IPS DF 4.7 (cell line): ENCODE measurements at regions not wholly inside any gene's neighbourhood (a gene's known extent, or its start where the extent isn't known, plus 50 kb on each side); places are given as distances from the start of the nearest gene placed in this dataset.
"Not testable (repeated sequence)": the region's sequence is repeated elsewhere in the genome, so short reads cannot be mapped to it uniquely, and the experiment has no call there.

Experiments
- DNase-seq: peaks from one replicate; pipeline ENCODE4 v3.0.0-alpha.2; 2013; ENCODE audit warnings: low spot score; ENCODE audit errors: extremely low read depth

GRCh38 chr5:162607879-162608278 lies 540.3 kb downstream of the GABRG2 start:
- no peak for DNase-seq

GRCh38 chr5:162621726-162622263 lies 554.2 kb downstream of the GABRG2 start:
- DNase-seq = not testable (repeated sequence)

GRCh38 chr5:162624110-162624509 lies 556.5 kb downstream of the GABRG2 start:
- DNase-seq = no peak

DNA sequence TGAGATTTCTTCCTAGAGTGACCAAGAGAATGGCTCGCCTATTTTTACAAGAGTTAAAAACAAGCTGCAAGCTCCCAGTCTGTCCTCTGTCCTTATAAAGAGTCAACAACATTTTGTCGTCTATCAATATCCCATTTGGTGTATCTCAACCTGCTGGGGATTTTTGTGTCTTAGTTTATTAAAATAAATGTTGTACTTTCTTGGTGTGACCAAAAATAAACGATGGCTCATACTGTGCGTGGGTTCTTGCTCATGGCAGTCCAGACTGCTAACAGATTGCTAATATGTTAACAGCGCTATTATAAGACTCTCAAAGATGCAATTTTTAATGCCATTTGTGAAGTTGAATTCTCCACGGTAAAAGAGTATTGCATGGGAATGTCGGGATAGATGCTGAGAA lies 569.9 kb downstream of the GABRG2 start:
- DNase-seq = no peak

- no peak for DNase-seq
Measured at GRCh38 chr5:162638849-162639248, 571.3 kb downstream of the GABRG2 start.

DNA sequence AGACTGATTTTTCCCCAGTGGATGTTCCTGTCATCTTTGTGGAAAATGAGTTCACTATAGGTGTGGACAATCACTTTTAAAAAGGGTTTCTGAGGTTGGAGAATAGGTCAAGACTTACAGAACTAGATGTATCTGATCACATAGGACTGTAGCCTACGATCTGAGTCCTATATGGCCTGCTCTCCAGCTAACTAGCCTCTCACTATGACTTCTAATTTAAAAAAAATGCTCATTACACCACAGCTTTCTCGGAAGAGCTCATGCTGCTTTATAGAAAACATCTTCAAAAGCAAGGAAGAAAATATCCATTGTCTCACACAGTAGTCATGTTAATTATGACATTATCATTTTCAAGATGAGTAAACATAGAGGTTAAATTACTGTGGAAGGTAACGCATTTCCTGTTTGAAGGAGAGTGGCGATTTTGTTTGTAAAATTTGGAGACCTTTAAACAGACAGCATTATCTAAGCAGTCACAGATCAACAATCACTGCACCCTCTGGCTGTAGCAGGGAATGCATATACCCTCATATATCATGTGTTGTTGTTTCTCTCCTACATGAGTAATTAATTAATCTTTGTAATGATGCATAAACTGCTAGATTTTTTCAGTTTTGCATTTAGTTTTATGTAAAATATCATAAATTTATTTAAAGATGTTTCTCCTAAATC lies 573.7 kb downstream of the GABRG2 start:
- peak; percentile 16 for DNase-seq

GRCh38 chr5:162654661-162655405 lies 587.3 kb downstream of the GABRG2 start:
- no peak for DNase-seq

GRCh38 chr5:162657076-162657475 lies 589.5 kb downstream of the GABRG2 start:
- DNase-seq = no peak

- DNase-seq = no peak
Measured at GRCh38 chr5:162664846-162665245, 597.3 kb downstream of the GABRG2 start.

DNA sequence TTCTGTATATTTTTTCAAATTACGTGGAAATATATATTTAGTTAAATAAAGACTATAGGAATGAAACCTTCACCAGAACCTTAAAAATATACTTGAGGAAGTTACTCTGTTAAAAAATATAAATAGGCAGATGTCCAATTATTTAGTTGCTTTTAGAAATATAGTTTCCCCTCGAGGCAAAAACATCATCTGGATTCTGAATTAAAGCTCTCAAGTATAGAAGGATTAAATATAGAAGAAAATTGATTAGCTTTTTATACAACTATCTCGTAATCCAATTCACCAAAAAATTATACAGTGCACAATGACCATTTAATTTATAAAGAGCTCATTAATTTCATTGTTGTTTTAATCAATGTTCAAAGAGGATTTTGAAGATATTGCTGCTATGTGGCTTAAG lies 601.4 kb downstream of the GABRG2 start:
- no peak for DNase-seq

- DNase-seq = no peak
Measured at GRCh38 chr5:162672061-162672460, 604.5 kb downstream of the GABRG2 start.

GRCh38 chr5:162683284-162683683 lies 615.7 kb downstream of the GABRG2 start:
- DNase-seq = no peak

- DNase-seq = no peak
Measured at GRCh38 chr5:162684145-162684544, 616.6 kb downstream of the GABRG2 start.

- no peak for DNase-seq
Measured at GRCh38 chr5:162685302-162685701, 617.7 kb downstream of the GABRG2 start.

DNA sequence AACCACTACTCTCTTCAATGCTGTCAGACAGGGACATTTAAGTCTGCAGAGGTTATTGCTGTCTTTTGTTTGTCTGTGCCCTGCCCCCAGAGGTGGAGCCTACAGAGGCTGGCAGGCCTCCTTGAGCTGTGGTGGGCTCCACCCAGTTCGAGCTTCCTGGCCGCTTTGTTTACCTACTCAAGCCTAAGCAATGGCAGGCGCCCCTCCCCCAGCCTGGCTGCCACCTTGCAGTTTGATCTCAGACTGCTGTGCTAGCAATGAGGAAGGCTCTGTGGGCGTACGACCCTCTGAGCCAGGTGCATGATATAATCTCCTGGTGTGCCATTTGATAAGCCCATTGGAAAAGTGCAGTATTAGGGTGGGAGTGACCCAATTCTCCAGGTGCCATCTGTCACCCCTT lies 628.7 kb downstream of the GABRG2 start:
- not testable (repeated sequence) for DNase-seq

GRCh38 chr5:162699361-162699760 lies 631.8 kb downstream of the GABRG2 start:
- no peak for DNase-seq

- DNase-seq = no peak
Measured at GRCh38 chr5:162703914-162704313, 636.3 kb downstream of the GABRG2 start.

DNA sequence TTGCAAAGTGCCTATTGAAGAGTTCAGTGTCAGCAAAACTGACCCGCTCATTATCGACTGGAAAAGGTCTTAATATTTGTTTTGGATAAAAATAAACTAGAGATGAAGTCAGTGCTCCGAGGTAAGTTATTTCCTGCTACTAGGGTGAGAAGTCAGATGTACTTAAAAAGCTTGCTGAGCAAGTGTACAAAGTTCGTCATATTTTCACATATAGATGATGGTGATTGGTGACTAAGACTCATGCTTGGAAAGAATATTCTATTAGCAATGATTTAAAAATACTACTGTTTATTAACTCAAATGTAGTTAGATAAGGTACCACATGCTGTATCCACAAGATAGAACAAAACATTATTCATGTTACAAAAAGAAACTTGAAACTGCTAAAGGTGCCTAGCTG lies 643.7 kb downstream of the GABRG2 start:
- no peak for DNase-seq

DNA sequence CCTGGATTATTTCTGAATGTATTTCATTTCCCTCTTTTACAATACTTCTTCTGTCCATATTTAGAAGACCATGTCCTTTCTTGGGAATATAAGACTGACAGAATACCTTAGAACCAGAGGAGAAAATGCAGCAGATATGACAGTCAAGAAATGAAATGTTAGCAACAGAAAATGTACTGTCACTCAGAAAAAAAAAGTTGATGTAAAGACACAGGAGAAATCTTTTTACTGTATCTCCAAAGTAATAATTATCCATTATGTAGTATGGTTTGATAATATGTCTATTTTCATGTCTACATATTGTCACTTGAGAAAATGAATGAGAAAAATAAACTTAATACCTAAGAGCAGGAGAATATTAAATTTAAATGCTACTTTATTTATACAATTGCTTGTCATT lies 652.1 kb downstream of the GABRG2 start:
- no peak for DNase-seq

DNA sequence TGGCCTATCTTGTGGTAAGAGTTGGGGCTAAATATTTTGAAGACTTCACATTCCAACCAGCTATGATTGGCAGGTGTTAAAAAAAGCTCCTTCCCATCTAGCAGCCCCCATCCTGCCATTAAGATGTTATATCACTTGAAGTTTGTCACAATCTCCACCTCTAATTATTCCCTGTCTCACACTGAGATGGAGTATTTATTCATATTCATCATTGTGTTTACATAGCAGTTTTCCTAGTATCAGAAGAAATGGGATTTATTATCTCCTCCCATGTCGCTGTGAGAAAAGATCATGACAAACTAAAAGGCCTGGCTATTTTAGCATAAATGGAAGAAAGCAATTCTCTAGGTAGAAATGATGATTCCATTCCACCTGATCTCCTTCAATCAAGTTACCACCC lies 653.6 kb downstream of the GABRG2 start:
- no peak for DNase-seq

DNA sequence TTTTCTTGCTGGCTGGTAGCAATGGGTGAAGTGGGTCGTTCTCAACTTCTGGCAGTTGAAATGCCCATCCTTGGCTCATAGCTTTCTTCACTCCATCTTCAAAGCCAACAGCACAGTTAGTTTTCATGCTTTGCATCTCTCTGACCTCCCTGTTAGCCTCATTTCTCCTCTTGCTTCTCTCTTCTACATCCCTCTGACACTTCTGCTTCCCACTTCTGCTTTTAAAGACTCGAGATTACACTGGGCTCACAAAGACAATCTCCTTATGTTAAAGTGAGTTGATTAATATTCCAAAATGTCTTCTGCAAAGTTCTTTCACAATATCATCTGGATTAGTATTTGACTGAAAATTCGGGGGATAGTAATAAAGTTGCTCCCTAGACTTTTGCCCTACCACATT lies 684.8 kb upstream of the CCNG1 start:
- no peak for DNase-seq

DNA sequence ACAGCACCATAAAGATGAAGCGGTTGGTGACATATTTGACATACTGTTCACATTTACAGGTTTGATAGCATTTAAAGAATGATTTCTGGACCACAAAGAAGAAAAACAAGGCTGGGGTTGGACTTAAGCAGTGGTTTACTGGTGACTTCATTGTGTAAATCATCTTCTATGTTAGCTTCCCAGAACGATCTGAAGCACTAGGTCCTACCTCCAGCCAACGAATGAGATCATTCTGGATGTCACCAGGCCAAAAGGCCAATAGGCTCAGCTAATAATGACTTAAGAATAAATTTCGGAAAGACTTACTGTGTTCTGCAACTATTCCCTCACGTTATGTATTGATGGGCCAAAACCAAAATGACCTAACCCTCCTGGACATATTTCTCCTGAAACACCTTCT lies 675.3 kb upstream of the CCNG1 start:
- no peak for DNase-seq

GRCh38 chr5:162769019-162769418 lies 668.4 kb upstream of the CCNG1 start:
- no peak for DNase-seq
